IMR-90 (cell line): ENCODE measurements at regions not wholly inside any gene's neighbourhood (a gene's known extent, or its start where the extent isn't known, plus 50 kb on each side); places are given as distances from the start of the nearest gene placed in this dataset.

Experiments
- ATAC-seq: fragments of 200-7000 bp; cut with Tn5 transposase; 2 replicates; pipeline ENCODE4 v1.9.1; 2020; ENCODE audit warnings: low read depth, mild to moderate bottlenecking, moderate library complexity
- BruUV-seq: library from RNA; stranded (reverse); fragments of 400-500 nt; replicated peaks from 2 replicates; lab custom pipeline; 2021; lab: Mats Ljungman, UMichigan
- CTCF ChIA-PET: fragments of 300-600 bp; formaldehyde crosslinking; extraction: SDS; loops from one replicate; lab custom pipeline; 2021; ENCODE audit warnings: antibody characterized with exemption; lab: Yijun Ruan, JAX
- POLR2A ChIA-PET: fragments of 300-600 bp; sonication (Branson Sonifier 250); formaldehyde crosslinking; loops from one replicate; lab custom pipeline; 2022; ENCODE audit warnings: antibody characterized with exemption; ENCODE audit not compliant: unreplicated experiment; lab: Charles Lee
- DNase-seq: peaks from one replicate; pipeline ENCODE4 v3.0.0; 2013
- H2AFZ ChIP-seq: replicated peaks from 2 replicates; pipeline ENCODE3; 2013; ENCODE audit warnings: low read length, mild to moderate bottlenecking; ENCODE audit not compliant: poor library complexity
- H2AK5ac ChIP-seq: 2 replicates; pipeline ENCODE4 v1.6.1; 2013; ENCODE audit warnings: low read depth, low read length, inconsistent platforms
- H2AK9ac ChIP-seq: replicated peaks from 2 replicates; pipeline ENCODE3; 2013; ENCODE audit warnings: mild to moderate bottlenecking, low read depth, low read length, moderate library complexity; ENCODE audit not compliant: poor library complexity
- H2BK120ac ChIP-seq: 2 replicates; pipeline ENCODE4 v1.6.1; 2013; ENCODE audit warnings: low read depth, low read length, inconsistent platforms
- H2BK15ac ChIP-seq: 3 replicates; pipeline ENCODE4 v1.6.1; 2013; ENCODE audit warnings: low read depth, low read length, inconsistent platforms
- H2BK20ac ChIP-seq: 2 replicates; pipeline ENCODE4 v1.6.1; 2013; ENCODE audit warnings: low read depth, mild to moderate bottlenecking, inconsistent platforms, low read length, moderate library complexity
- H2BK5ac ChIP-seq: 2 replicates; pipeline ENCODE4 v1.6.1; 2013; ENCODE audit warnings: mild to moderate bottlenecking, low read depth, low read length, inconsistent platforms; ENCODE audit not compliant: poor library complexity, severe bottlenecking
- H3K14ac ChIP-seq: replicated peaks from 2 replicates; pipeline ENCODE4 v1.6.1; 2013; ENCODE audit warnings: low read depth, low read length, inconsistent platforms
- H3K18ac ChIP-seq: 2 replicates; pipeline ENCODE4 v1.6.1; 2013; ENCODE audit warnings: low read depth, low read length, control low read depth
- H3K23ac ChIP-seq: 2 replicates; pipeline ENCODE4 v1.6.1; 2013; ENCODE audit warnings: low read depth, low read length, inconsistent platforms
- H3K27ac ChIP-seq: 2 replicates; pipeline ENCODE4 v1.5.1; 2013; ENCODE audit warnings: mild to moderate bottlenecking, control low read depth, low read length; ENCODE audit not compliant: insufficient read depth
- H3K27me3 ChIP-seq: 2 replicates; pipeline ENCODE4 v1.6.1; 2013; ENCODE audit warnings: low read length; ENCODE audit not compliant: control insufficient read depth, insufficient read depth
- H3K36me3 ChIP-seq: 2 replicates; pipeline ENCODE4 v1.6.1; 2013; ENCODE audit warnings: low read length, mixed read lengths; ENCODE audit not compliant: control insufficient read depth, insufficient read depth
- H3K4ac ChIP-seq: 2 replicates; pipeline ENCODE4 v1.6.1; 2013; ENCODE audit warnings: low read depth, low read length, inconsistent platforms
- H3K4me1 ChIP-seq: 2 replicates; pipeline ENCODE4 v1.6.1; 2013; ENCODE audit warnings: low read length, mixed read lengths; ENCODE audit not compliant: control insufficient read depth, insufficient read depth
- H3K4me2 ChIP-seq: 2 replicates; pipeline ENCODE4 v1.6.1; 2013; ENCODE audit warnings: low read depth, mild to moderate bottlenecking, control low read depth, low read length, moderate library complexity
- H3K4me3 ChIP-seq: 2 replicates; pipeline ENCODE4 v1.5.1; 2013; ENCODE audit warnings: low read depth, mild to moderate bottlenecking, control low read depth, low read length, moderate library complexity; ENCODE audit not compliant: insufficient read depth
- H3K56ac ChIP-seq: 2 replicates; pipeline ENCODE4 v1.6.1; 2013; ENCODE audit warnings: low read length, inconsistent platforms; ENCODE audit not compliant: insufficient read depth; ENCODE audit errors: extremely low read depth
- H3K79me1 ChIP-seq, 2 experiments: 2 replicates each; pipeline ENCODE4 v1.6.1; 2013; ENCODE audit warnings: low read length in 2 of 2, inconsistent platforms in 1 of 2, low read depth in 1 of 2
- H3K9ac ChIP-seq: 2 replicates; pipeline ENCODE4 v1.6.1; 2013; ENCODE audit warnings: low read depth, low read length, control low read depth
- H3K9me1 ChIP-seq: 2 replicates; pipeline ENCODE4 v1.6.1; 2013; ENCODE audit warnings: low read length, inconsistent platforms; ENCODE audit not compliant: insufficient read depth
- H3K9me3 ChIP-seq: 2 replicates; pipeline ENCODE4 v1.6.1; 2013; ENCODE audit warnings: low read length; ENCODE audit not compliant: control insufficient read depth, insufficient read depth
- H4K20me1 ChIP-seq: 2 replicates; pipeline ENCODE4 v1.6.1; 2013; ENCODE audit warnings: low read length, inconsistent platforms; ENCODE audit not compliant: insufficient read depth
- H4K5ac ChIP-seq: 2 replicates; pipeline ENCODE4 v1.6.1; 2013; ENCODE audit warnings: mild to moderate bottlenecking, low read depth, low read length, control low read depth
- H4K8ac ChIP-seq, 2 experiments: 2 replicates each; pipeline ENCODE4 v1.6.1; 2013; ENCODE audit warnings: low read depth in 2 of 2, low read length in 2 of 2, control low read depth in 1 of 2, inconsistent platforms in 1 of 2
- H4K91ac ChIP-seq: 2 replicates; pipeline ENCODE4 v1.6.1; 2013; ENCODE audit warnings: low read depth, low read length, inconsistent platforms; ENCODE audit not compliant: insufficient read depth
- BHLHE40 ChIP-seq: fragments of 150-350 bp; IDR thresholded peaks from 2 replicates; pipeline ENCODE4 v1.6.1; 2016; ENCODE audit warnings: mild to moderate bottlenecking, low read depth, low read length
- CEBPB ChIP-seq: IDR thresholded peaks from 2 replicates; pipeline ENCODE4 v1.6.1; 2012; ENCODE audit warnings: low read depth, low read length, improper control_type of control experiment
- CHD1 ChIP-seq: IDR thresholded peaks from 2 replicates; pipeline ENCODE4 v1.6.1; 2012; ENCODE audit warnings: low read depth, low read length, improper control_type of control experiment
- FOS ChIP-seq: fragments of 150-350 bp; IDR thresholded peaks from 2 replicates; pipeline ENCODE4 v1.6.1; 2016; ENCODE audit warnings: low read depth, low read length
- MAFK ChIP-seq: IDR thresholded peaks from 2 replicates; pipeline ENCODE4 v1.6.1; 2012; ENCODE audit warnings: low read depth, low read length, improper control_type of control experiment
- MAZ ChIP-seq: IDR thresholded peaks from 2 replicates; pipeline ENCODE4 v1.6.1; 2012; ENCODE audit warnings: low read depth, mild to moderate bottlenecking, low read length, improper control_type of control experiment, moderate library complexity, borderline replicate concordance
- MXI1 ChIP-seq: IDR thresholded peaks from 2 replicates; pipeline ENCODE4 v1.6.1; 2012; ENCODE audit warnings: low read depth, mild to moderate bottlenecking, low read length, moderate library complexity, borderline replicate concordance
- NFE2L2 ChIP-seq: fragments of 150-350 bp; IDR thresholded peaks from 2 replicates; pipeline ENCODE4 v1.6.1; 2016; ENCODE audit warnings: low read depth, mild to moderate bottlenecking, low read length
- POLR2A ChIP-seq: IDR thresholded peaks from 2 replicates; pipeline ENCODE4 v1.6.1; 2012; ENCODE audit warnings: mild to moderate bottlenecking, low read depth, low read length
- RAD21 ChIP-seq: IDR thresholded peaks from 2 replicates; pipeline ENCODE4 v1.6.1; 2012; ENCODE audit warnings: low read length, improper control_type of control experiment
- RCOR1 ChIP-seq: IDR thresholded peaks from 2 replicates; pipeline ENCODE4 v1.6.1; 2012; ENCODE audit warnings: mild to moderate bottlenecking, low read length, improper control_type of control experiment; ENCODE audit not compliant: insufficient replicate concordance
- RFX5 ChIP-seq: IDR thresholded peaks from 2 replicates; pipeline ENCODE4 v1.8.0; 2012; ENCODE audit warnings: low read depth, mild to moderate bottlenecking, low read length, moderate library complexity
- SMC3 ChIP-seq: fragments of 150-350 bp; IDR thresholded peaks from 2 replicates; pipeline ENCODE4 v1.6.1; 2016; ENCODE audit warnings: low read depth, mild to moderate bottlenecking, antibody characterized with exemption, low read length, moderate library complexity
- WGBS, 2 experiments: methylation state at CpG; one replicate each; pipeline versions ENCODE4 v1.1.5 to v1.1.7; 2013; ENCODE audit warnings: missing lambda C conversion rate in 2 of 2; ENCODE audit not compliant: insufficient read length in 1 of 2; ENCODE audit errors: extremely low coverage in 2 of 2; 5-methylcytosine and 5-hydroxymethylcytosine counted together
- dilution Hi-C: fragments of 300-500 bp; cut with HindIII; formaldehyde crosslinking; loops from one replicate; pipeline ENCODE4 v1.14.3; 2018; ENCODE audit warnings: low sequenced_read_pairs; ENCODE audit not compliant: unreplicated experiment
- in situ Hi-C: fragments of 300-500 bp; cut with MboI; formaldehyde crosslinking; loops from 3 replicates; pipeline ENCODE4 v1.14.3; 2019; ENCODE audit warnings: low sequenced_read_pairs, inconsistent platforms, mixed read lengths
- intact Hi-C: fragments of 100-400 bp; cut with micrococcal nuclease; formaldehyde crosslinking; loops from 2 replicates; pipeline ENCODE4 v1.10.0; 2022
- TF ChIP-seq, protein P1 (sequence below): fragments of 150-350 bp; IDR thresholded peaks from 2 replicates; pipeline ENCODE4 v1.6.1; 2017; ENCODE audit warnings: mild to moderate bottlenecking, antibody characterized with exemption, low read length, low read depth
- TF ChIP-seq, protein P2 (sequence below): conservative IDR thresholded peaks from 2 replicates; pipeline ENCODE4 v1.5.1; 2012; ENCODE audit warnings: mild to moderate bottlenecking, low read depth, low read length, improper control_type of control experiment
- TF ChIP-seq, protein P3 (sequence below): fragments of 150-350 bp; IDR thresholded peaks from 2 replicates; pipeline ENCODE4 v1.6.1; 2016; ENCODE audit warnings: low read depth, mild to moderate bottlenecking, low read length, moderate library complexity, borderline replicate concordance

DNA sequence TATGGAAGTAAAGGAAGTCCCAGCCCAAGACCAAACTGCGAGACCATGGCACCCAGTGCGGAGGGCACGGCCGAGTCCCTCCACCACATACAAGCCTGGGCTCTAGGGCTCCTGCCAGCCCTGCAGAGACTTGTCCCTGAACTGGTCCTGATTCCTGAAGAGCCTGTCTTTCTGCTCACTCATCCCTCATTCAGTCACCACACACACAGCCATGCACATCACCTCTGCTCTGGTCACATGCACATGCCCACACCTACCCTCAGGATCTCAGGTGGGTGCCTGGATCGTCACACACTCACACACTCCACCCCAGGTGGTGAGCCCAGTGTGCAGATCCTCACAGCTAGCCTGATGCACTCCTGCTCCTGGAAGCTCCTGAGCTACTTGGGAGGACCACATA, 71.4 kb upstream of the LAPTM4A start:
- no peak overlapping the region for H4K5ac ChIP-seq
- ATAC-seq: no peak
- intact Hi-C loops: no loop called here
- H2AK5ac ChIP-seq: no peak overlapping the region
- H2AFZ ChIP-seq: peak overlapping the region; percentile 7
- H3K27ac ChIP-seq: no peak overlapping the region
- in situ Hi-C loops: no loop called here
- H4K91ac ChIP-seq: no peak overlapping the region
- no peaks in the 10 kb centered on the region for H3K79me1 ChIP-seq
- no peak overlapping the region for H2BK15ac ChIP-seq
- CTCF ChIA-PET: no interaction called here
- no peaks in the 10 kb centered on the region for H4K20me1 ChIP-seq
- POLR2A ChIA-PET: no interaction called here
- no peak overlapping the region for H3K4me2 ChIP-seq
- H2BK5ac ChIP-seq: no peak overlapping the region
- no peak overlapping the region for H3K56ac ChIP-seq
- H3K27me3 ChIP-seq: peaks cover 13% of the 10 kb centered on the region
- TF ChIP-seq MXI1 (no peak), RCOR1 (no peak), FOS (no peak), POLR2A (no peak), RAD21 (no peak), MAZ (no peak), MAFK (no peak), RFX5 (no peak), NFE2L2 (no peak), BHLHE40 (no peak), CHD1 (no peak), SMC3 (no peak), CEBPB (no peak)
- TF ChIP-seq, protein P1, sequence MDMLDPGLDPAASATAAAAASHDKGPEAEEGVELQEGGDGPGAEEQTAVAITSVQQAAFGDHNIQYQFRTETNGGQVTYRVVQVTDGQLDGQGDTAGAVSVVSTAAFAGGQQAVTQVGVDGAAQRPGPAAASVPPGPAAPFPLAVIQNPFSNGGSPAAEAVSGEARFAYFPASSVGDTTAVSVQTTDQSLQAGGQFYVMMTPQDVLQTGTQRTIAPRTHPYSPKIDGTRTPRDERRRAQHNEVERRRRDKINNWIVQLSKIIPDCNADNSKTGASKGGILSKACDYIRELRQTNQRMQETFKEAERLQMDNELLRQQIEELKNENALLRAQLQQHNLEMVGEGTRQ: no peak
- TF ChIP-seq, protein P2, sequence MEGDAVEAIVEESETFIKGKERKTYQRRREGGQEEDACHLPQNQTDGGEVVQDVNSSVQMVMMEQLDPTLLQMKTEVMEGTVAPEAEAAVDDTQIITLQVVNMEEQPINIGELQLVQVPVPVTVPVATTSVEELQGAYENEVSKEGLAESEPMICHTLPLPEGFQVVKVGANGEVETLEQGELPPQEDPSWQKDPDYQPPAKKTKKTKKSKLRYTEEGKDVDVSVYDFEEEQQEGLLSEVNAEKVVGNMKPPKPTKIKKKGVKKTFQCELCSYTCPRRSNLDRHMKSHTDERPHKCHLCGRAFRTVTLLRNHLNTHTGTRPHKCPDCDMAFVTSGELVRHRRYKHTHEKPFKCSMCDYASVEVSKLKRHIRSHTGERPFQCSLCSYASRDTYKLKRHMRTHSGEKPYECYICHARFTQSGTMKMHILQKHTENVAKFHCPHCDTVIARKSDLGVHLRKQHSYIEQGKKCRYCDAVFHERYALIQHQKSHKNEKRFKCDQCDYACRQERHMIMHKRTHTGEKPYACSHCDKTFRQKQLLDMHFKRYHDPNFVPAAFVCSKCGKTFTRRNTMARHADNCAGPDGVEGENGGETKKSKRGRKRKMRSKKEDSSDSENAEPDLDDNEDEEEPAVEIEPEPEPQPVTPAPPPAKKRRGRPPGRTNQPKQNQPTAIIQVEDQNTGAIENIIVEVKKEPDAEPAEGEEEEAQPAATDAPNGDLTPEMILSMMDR: no peak
- TF ChIP-seq, protein P3, sequence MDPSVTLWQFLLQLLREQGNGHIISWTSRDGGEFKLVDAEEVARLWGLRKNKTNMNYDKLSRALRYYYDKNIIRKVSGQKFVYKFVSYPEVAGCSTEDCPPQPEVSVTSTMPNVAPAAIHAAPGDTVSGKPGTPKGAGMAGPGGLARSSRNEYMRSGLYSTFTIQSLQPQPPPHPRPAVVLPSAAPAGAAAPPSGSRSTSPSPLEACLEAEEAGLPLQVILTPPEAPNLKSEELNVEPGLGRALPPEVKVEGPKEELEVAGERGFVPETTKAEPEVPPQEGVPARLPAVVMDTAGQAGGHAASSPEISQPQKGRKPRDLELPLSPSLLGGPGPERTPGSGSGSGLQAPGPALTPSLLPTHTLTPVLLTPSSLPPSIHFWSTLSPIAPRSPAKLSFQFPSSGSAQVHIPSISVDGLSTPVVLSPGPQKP: no peak
- H3K14ac ChIP-seq: no peak overlapping the region
- BruUV-seq: no TSS peak
- H3K4me1 ChIP-seq: no peaks in the 10 kb centered on the region; the same call in 1 of the 2 replicates
- no peak for DNase-seq
- no peak overlapping the region for H3K23ac ChIP-seq
- no peak overlapping the region for H4K8ac ChIP-seq
- dilution Hi-C loops: no loop called here
- H2AK9ac ChIP-seq: no peak overlapping the region
- H3K9me3 ChIP-seq: no peaks in the 10 kb centered on the region
- H3K4ac ChIP-seq: no peak overlapping the region
- no peaks in the 10 kb centered on the region for H3K36me3 ChIP-seq
- H3K4me3 ChIP-seq: no peak overlapping the region
- 100% methylated on average over 3 of the region's 5 CpGs; no CpG with 5 or more reads in 1 of the 2 experiments for WGBS, 2 experiments
- H2BK120ac ChIP-seq: no peak overlapping the region
- no peak overlapping the region for H2BK20ac ChIP-seq
- H3K9me1 ChIP-seq: no peaks in the 10 kb centered on the region
- H3K9ac ChIP-seq: no peak overlapping the region
- no peak overlapping the region for H3K18ac ChIP-seq
